MCF 10A (cell line): ENCODE measurements at regions not wholly inside any gene's neighbourhood (a gene's known extent, or its start where the extent isn't known, plus 50 kb on each side); places are given as distances from the start of the nearest gene placed in this dataset.

Experiments
- BruUV-seq: library from RNA; stranded (reverse); fragments of 400-500 nt; replicated peaks from 2 replicates; lab custom pipeline; 2021; lab: Mats Ljungman, UMichigan
- CTCF ChIA-PET: fragments of 300-600 bp; sonication (Branson Sonifier 250); formaldehyde crosslinking; extraction: SDS; loops from one replicate; lab custom pipeline; 2021; ENCODE audit warnings: antibody characterized with exemption, inconsistent platforms; lab: Yijun Ruan, JAX
- POLR2A ChIA-PET: fragments of 300-600, 350-650 bp; sonication (Branson Sonifier 250); formaldehyde crosslinking; extraction: SDS; loops from one replicate; lab custom pipeline; 2020; ENCODE audit warnings: antibody characterized with exemption, inconsistent platforms; lab: Yijun Ruan, JAX
- DNase-seq: peaks from one replicate; pipeline ENCODE4 v3.0.0-alpha.2; 2018; ENCODE audit not compliant: unreplicated experiment
- H3K27ac Mint-ChIP-seq: one replicate; pipeline ENCODE4 v1.8.0; 2022; ENCODE audit warnings: mild to moderate bottlenecking, low read depth, mixed read lengths; ENCODE audit not compliant: unreplicated experiment
- H3K27me3 Mint-ChIP-seq: one replicate; pipeline ENCODE4 v1.8.0; 2022; ENCODE audit warnings: mixed read lengths; ENCODE audit not compliant: insufficient read depth, unreplicated experiment
- H3K36me3 Mint-ChIP-seq: one replicate; pipeline ENCODE4 v1.8.0; 2022; ENCODE audit warnings: mild to moderate bottlenecking, moderate library complexity, mixed read lengths; ENCODE audit not compliant: insufficient read depth, unreplicated experiment
- H3K4me1 Mint-ChIP-seq: one replicate; pipeline ENCODE4 v1.8.0; 2022; ENCODE audit warnings: mixed read lengths; ENCODE audit not compliant: insufficient read depth, unreplicated experiment
- H3K4me3 Mint-ChIP-seq: one replicate; pipeline ENCODE4 v1.8.0; 2022; ENCODE audit warnings: mild to moderate bottlenecking, moderate library complexity, mixed read lengths; ENCODE audit not compliant: unreplicated experiment
- H3K9me3 Mint-ChIP-seq: one replicate; pipeline ENCODE4 v1.8.0; 2022; ENCODE audit warnings: mixed read lengths; ENCODE audit not compliant: unreplicated experiment
- intact Hi-C: fragments of 100-400 bp; cut with micrococcal nuclease; formaldehyde crosslinking; loops from 2 replicates; pipeline ENCODE4 v1.14.1; 2022
- TF ChIP-seq, protein P1 (sequence below): fragments of 200-600 bp; IDR thresholded peaks from one replicate; pipeline ENCODE4 v1.8.0; 2022; ENCODE audit warnings: antibody characterized with exemption, mild to moderate bottlenecking; ENCODE audit not compliant: unreplicated experiment

DNA sequence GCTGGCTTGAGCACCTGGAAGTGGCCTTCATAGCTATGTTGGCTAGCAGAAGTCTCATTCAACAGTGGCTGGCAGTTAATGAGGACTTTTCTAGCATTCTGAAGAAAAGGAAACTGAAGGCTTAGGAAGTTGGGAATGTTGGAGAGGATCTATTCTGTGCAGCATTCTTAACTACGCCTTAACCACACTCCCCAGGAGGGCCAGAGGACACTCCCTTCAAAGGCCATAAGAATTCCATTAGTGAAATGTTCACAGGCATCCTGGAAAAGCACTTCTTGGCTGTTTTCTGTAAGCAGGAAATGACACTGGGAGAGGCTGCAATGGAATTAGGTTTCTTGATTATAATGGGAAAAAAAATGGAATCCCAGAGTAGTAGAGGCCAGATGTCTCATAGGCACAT lies 188.9 kb downstream of the ARHGAP12 start:
- CTCF ChIA-PET = no interaction called here
- Mint-ChIP-seq H3K4me3 (no peak overlapping the region), H3K4me1 (peaks cover 7% of the 10 kb centered on the region), H3K27me3 (no peaks in the 10 kb centered on the region), H3K27ac (no peak overlapping the region), H3K36me3 (no peaks in the 10 kb centered on the region), H3K9me3 (no peaks in the 10 kb centered on the region)
- intact Hi-C loops = no loop called here
- no peak for DNase-seq
- TF ChIP-seq, protein P1, sequence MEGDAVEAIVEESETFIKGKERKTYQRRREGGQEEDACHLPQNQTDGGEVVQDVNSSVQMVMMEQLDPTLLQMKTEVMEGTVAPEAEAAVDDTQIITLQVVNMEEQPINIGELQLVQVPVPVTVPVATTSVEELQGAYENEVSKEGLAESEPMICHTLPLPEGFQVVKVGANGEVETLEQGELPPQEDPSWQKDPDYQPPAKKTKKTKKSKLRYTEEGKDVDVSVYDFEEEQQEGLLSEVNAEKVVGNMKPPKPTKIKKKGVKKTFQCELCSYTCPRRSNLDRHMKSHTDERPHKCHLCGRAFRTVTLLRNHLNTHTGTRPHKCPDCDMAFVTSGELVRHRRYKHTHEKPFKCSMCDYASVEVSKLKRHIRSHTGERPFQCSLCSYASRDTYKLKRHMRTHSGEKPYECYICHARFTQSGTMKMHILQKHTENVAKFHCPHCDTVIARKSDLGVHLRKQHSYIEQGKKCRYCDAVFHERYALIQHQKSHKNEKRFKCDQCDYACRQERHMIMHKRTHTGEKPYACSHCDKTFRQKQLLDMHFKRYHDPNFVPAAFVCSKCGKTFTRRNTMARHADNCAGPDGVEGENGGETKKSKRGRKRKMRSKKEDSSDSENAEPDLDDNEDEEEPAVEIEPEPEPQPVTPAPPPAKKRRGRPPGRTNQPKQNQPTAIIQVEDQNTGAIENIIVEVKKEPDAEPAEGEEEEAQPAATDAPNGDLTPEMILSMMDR = no peak
- POLR2A ChIA-PET = interaction anchor here (1.0 kb wide), 1 partner anchor 11 kb away, joined by 3 read pairs; no protein-coding TSS in a partner anchor
- no TSS peak for BruUV-seq

DNA sequence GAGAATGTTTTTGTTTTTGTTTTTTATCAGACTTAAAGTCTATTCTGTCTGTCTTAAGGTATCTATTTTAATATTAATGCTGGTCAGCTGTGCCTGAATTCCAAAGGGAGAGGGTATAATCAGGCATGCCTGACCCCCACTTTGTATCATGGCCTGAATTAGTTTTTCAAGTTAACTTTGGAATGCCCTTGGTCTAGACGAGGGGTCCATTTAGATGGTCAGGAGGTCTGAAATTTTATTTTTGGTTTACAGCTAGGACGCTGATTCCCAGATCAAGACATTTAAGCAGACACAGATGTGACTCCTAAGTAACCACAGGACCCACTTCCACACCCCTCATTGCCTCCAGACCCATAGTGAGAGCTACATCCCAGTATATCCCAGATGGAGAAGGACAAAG lies 189.5 kb downstream of the ARHGAP12 start:
- no peaks in the 10 kb centered on the region for H3K9me3 Mint-ChIP-seq
- CTCF ChIA-PET = no interaction called here

DNA sequence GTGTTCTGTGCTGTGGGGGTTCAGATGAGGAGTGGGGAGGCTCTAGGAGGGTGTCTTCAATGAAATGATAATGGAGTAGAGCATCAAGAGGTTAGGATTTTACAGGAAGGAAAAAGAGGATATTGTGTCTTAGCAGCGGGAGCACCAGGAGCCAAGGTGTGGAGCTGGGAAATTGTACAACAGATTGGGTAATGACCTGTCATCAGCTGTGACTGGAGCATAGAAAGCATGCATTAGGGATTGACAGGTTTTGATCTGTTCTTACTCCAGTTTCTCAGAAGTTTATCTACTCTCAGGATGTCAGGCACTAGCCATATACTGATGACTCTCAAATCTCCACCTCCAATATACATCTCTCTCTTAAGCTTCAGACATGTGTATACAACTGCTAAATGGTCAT lies 196.9 kb downstream of the ARHGAP12 start:
- ChIA-PET CTCF (no interaction called here), POLR2A (no interaction called here)
- no TSS peak for BruUV-seq
- Mint-ChIP-seq H3K27me3 (no peaks in the 10 kb centered on the region), H3K4me1 (no peaks in the 10 kb centered on the region), H3K36me3 (no peaks in the 10 kb centered on the region), H3K9me3 (no peaks in the 10 kb centered on the region), H3K4me3 (no peak overlapping the region), H3K27ac (no peak overlapping the region)
- DNase-seq = no peak
- intact Hi-C loops = no loop called here
- TF ChIP-seq, protein P1 = no peak

More for the DNA sequence above, 189.5 kb downstream of the ARHGAP12 start:
- no TSS peak for BruUV-seq
- TF ChIP-seq, protein P1 = no peak
- intact Hi-C loops = no loop called here
- POLR2A ChIA-PET = interaction anchor here (1.0 kb wide), 1 partner anchor 10 kb away, joined by 3 read pairs; no protein-coding TSS in a partner anchor
- Mint-ChIP-seq H3K4me1 (peaks cover 7% of the 10 kb centered on the region), H3K36me3 (no peaks in the 10 kb centered on the region), H3K27ac (peak overlapping the region; percentile 35), H3K27me3 (no peaks in the 10 kb centered on the region), H3K4me3 (no peak overlapping the region)
- no peak for DNase-seq

DNA sequence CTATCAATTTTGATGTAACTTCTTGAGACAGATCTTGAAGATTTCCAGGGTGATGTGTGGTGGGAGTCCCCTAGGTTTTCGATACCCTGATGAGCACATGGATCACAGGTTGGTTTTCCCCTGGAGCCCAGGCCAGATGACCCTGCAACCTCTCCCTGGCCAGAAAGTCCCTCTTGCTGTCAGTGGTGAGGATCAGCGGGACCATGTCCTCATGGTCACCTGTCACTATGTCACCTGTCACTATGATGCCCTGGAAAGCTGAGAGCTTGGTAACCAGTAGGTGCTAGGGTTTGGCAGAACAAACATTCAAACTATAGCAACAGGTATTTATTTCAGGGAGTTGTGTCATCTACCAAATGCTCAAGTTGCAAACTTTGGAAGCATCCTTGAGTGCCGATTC lies 197.9 kb downstream of the ARHGAP12 start:
- ChIA-PET CTCF (interaction anchor here (0.7 kb wide), 1 partner anchor 400 kb away, joined by 3 read pairs; no protein-coding TSS in a partner anchor), POLR2A (interaction anchor here (0.5 kb wide), 1 partner anchor 70 kb away, joined by 3 read pairs; no protein-coding TSS in a partner anchor)
- BruUV-seq = no TSS peak
- Mint-ChIP-seq H3K27me3 (no peaks in the 10 kb centered on the region), H3K36me3 (no peaks in the 10 kb centered on the region), H3K9me3 (no peaks in the 10 kb centered on the region), H3K4me1 (no peaks in the 10 kb centered on the region), H3K27ac (no peak overlapping the region), H3K4me3 (no peak overlapping the region)
- no peak for DNase-seq
- TF ChIP-seq, protein P1 = no peak
- intact Hi-C loops = no loop called here
